Subcutaneous abdominal adipose tissue (tissue), 5 donors: ENCODE measurements at regions not wholly inside any gene's neighbourhood (a gene's known extent, or its start where the extent isn't known, plus 50 kb on each side); places are given as distances from the start of the nearest gene placed in this dataset.
"Not testable (repeated sequence)": the region's sequence is repeated elsewhere in the genome, so short reads cannot be mapped to it uniquely, and the experiment has no call there.

ENCODE experiments used
- H3K27ac ChIP-seq: one replicate; pipeline ENCODE4 v1.7.0; 2013; ENCODE audit warnings: low read depth, mild to moderate bottlenecking, inconsistent platforms, low read length, moderate library complexity
- H3K27me3 ChIP-seq, 5 donors: one replicate each; pipeline ENCODE4 v1.7.0; 2013; ENCODE audit warnings: low read length in 5 of 5, inconsistent platforms in 1 of 5; ENCODE audit not compliant: control insufficient read depth in 5 of 5, insufficient read depth in 4 of 5
- H3K36me3 ChIP-seq, 5 donors: one replicate each; pipeline ENCODE4 v1.7.0; 2013; ENCODE audit warnings: low read length in 5 of 5; ENCODE audit not compliant: control insufficient read depth in 5 of 5, insufficient read depth in 5 of 5
- H3K4me1 ChIP-seq, 5 donors: one replicate each; pipeline ENCODE4 v1.7.0; 2013; ENCODE audit warnings: low read length in 5 of 5, mild to moderate bottlenecking in 3 of 5, moderate library complexity in 1 of 5; ENCODE audit not compliant: control insufficient read depth in 5 of 5, insufficient read depth in 5 of 5
- H3K4me3 ChIP-seq, 5 donors: one replicate each; pipeline ENCODE4 v1.7.0; 2013; ENCODE audit warnings: low read length in 5 of 5, low read depth in 1 of 5
- H3K9ac ChIP-seq, 5 donors: one replicate each; pipeline ENCODE4 v1.7.0; 2013; ENCODE audit warnings: low read length in 5 of 5, mild to moderate bottlenecking in 4 of 5, moderate library complexity in 3 of 5
- H3K9me3 ChIP-seq, 5 donors: one replicate each; pipeline ENCODE4 v1.7.0; 2013; ENCODE audit warnings: low read length in 5 of 5; ENCODE audit not compliant: control insufficient read depth in 5 of 5
- donor health status: healthy.
- donor health status: healthy.
- donor health status: healthy.
- donor health status: healthy.
- donor health status: healthy.

DNA sequence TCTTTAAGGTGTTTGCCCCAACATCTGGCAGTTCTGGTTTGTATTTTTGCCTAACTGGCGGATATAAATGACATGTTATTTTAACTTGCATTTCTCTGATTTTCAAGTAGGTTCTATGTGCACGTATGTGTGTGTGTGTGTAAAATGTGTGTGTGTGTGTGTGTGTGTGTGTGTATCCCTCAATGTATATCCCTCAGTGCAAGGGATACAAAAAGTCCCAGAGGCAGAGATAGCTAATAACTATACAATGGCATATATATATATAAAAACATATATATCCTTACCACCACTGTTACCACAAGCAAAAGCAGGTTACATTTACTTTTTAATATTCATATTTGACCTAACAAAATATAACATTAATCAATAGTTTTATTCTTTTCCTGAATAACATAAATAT lies 95.0 kb upstream of the NR5A2 start:
- Histone ChIP-seq H3K9me3 (no peaks in the 10 kb centered on the region), H3K36me3 (no peaks in the 10 kb centered on the region), H3K27me3 (no peaks in the 10 kb centered on the region), H3K9ac (no peak overlapping the region), H3K4me3 (peak overlapping the region in 2 of 5 donors; percentile 30 to 46), H3K27ac (no peak overlapping the region), H3K4me1 (no peaks in the 10 kb centered on the region)

DNA sequence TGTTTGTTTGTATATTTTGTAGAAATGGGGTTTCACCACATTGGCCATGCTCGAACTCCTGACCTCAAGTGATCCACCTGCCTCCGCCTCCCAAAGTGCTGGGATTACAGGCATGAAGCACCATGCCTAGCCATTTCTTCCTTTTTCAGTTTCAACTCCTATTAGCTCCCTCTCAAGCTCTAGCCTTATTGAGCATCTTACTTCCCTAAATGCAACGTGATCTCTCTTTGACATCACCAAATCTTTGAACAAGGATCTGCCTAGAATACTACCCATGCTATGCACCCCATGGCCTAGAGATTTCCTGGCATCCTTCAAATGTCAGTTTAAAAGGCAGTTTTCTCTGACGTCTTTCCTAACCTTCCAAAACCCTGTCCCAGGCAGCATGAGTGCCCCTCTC lies 91.1 kb upstream of the NR5A2 start:
- Histone ChIP-seq H3K9me3 (no peaks in the 10 kb centered on the region), H3K36me3 (no peaks in the 10 kb centered on the region), H3K27ac (no peak overlapping the region), H3K9ac (no peak overlapping the region), H3K4me3 (no peak overlapping the region), H3K27me3 (no peaks in the 10 kb centered on the region), H3K4me1 (no peaks in the 10 kb centered on the region)

GRCh38 chr1:199937161-199937560 lies 90.3 kb upstream of the NR5A2 start:
- H3K36me3 ChIP-seq: no peaks in the 10 kb centered on the region
- no peaks in the 10 kb centered on the region for H3K27me3 ChIP-seq
- H3K27ac ChIP-seq: no peak overlapping the region

DNA sequence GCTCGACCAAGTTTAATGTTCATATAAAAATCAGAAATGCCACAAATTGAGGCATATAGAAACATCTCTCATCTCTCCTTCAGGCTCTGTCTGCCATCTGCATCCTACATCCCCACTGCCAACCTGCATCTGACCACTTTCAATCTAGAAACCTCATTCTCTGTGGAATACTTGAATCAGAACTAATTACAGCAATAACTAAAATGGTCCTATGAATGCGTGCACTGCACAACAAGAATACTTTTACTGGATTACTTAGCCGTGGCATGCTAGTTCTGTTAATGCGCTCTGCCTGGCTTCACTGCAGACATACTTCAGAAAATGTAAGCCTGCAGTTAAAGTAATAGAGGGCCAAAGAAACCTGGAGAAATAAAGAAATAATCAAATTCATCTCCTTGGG lies 89.8 kb upstream of the NR5A2 start:
- Histone ChIP-seq H3K4me3 (no peak overlapping the region), H3K36me3 (no peaks in the 10 kb centered on the region), H3K9ac (no peak overlapping the region), H3K27me3 (no peaks in the 10 kb centered on the region), H3K27ac (no peak overlapping the region), H3K9me3 (no peaks in the 10 kb centered on the region), H3K4me1 (no peaks in the 10 kb centered on the region)

More at GRCh38 chr1:199937161-199937560, 90.3 kb upstream of the NR5A2 start:
- Histone ChIP-seq H3K9ac (no peak overlapping the region), H3K9me3 (no peaks in the 10 kb centered on the region), H3K4me1 (no peaks in the 10 kb centered on the region), H3K4me3 (no peak overlapping the region)

- Histone ChIP-seq H3K4me3 (no peak overlapping the region), H3K9ac (no peak overlapping the region), H3K27ac (no peak overlapping the region), H3K27me3 (no peaks in the 10 kb centered on the region), H3K9me3 (no peaks in the 10 kb centered on the region), H3K4me1 (no peaks in the 10 kb centered on the region), H3K36me3 (no peaks in the 10 kb centered on the region)
Measured at GRCh38 chr1:199944986-199945385, 82.5 kb upstream of the NR5A2 start.

DNA sequence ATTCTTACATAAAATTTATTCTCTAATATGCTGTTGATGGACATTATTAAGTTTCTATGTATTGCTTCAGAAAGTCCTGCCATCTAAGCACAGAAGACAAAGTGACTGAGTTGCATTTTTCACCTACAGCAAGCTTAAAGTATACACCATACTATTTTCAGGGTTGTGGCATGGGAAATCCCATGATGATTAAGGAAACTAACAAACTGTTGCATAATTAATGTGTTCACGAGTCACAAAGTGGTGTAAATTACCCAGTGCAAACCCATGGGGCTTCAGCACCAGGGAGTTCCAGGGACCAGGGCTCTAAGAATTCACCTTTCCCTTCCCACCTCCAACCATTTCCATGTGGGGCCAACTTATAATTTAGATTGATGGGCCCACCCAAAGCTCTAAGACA lies 81.9 kb upstream of the NR5A2 start:
- H3K9me3 ChIP-seq: no peaks in the 10 kb centered on the region
- no peak overlapping the region for H3K27ac ChIP-seq
- no peak overlapping the region for H3K9ac ChIP-seq
- H3K4me1 ChIP-seq: no peaks in the 10 kb centered on the region
- H3K36me3 ChIP-seq: no peaks in the 10 kb centered on the region
- no peak overlapping the region for H3K4me3 ChIP-seq
- H3K27me3 ChIP-seq: no peaks in the 10 kb centered on the region

DNA sequence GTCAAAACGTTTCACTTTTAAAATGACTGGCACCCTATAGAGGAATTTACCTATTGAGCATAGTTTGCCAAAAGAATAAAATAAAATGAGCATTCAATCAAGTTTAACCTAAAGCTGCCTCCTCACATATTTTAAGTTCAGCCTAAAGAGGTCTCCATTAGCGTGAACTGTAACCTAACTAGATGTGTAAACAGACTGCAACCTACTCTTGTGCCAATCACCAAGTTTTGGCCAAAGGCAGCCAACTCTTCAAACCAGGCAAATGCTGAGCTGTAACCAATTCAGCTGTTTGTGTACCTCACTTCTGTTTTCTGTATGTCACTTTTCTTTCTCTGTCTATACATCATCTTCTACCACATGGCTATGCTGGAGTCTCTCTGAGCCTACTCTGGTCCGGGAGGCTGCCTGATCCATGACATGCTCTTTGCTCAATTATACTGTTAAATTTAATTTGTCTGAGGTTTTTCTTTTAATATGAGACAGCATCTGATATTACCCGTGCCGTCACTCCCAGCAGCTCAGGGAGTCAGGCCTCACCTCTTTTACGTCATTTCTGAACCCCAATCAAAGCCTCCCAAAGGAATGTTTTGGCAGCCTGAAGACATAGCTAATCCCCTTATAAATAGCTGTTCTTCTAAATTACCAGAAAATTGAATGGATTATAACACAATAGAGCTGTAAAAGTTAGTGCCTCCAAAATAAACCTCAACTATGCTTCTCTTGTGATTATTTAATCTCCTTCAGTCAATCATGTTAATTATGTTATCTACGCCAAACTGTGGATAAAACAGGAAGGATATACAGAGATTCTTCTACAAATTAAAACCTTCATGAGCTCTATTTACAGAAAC lies 81.0 kb upstream of the NR5A2 start:
- Histone ChIP-seq H3K9me3 (no peaks in the 10 kb centered on the region), H3K4me1 (no peaks in the 10 kb centered on the region), H3K27ac (no peak overlapping the region), H3K36me3 (no peaks in the 10 kb centered on the region), H3K9ac (no peak overlapping the region), H3K27me3 (no peaks in the 10 kb centered on the region), H3K4me3 (no peak overlapping the region)

DNA sequence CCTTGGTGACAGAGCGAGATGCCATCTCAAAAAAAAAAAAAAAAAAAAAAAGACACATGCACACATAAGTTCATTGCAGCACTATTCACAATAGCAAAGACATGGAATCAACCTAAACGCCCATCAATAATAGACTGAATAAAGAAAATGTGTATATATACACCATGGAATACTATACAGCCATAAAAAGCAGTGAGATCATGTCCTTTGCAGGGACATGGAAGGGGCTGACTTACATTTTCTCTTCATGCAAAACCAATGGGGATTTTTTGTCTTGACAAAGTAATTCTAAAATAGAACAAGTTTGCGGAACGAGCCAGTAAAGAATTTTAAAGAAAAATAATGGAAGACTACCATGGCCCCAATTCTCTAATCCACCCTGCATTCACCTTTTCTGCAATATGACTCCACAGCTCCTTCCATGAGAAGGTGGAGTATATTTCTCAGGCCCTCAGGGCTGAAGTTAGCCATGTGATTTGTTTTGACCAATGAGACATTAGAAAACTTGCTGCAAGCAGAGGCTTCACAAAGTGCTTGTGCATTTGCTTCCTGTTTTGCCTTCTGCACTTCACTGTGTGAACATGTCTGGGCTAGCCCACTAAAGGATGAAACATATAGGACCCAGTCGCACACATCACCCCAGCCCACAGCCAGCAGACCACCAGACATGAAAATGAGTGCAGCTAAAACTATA lies 78.8 kb upstream of the NR5A2 start:
- no peaks in the 10 kb centered on the region for H3K27me3 ChIP-seq
- no peaks in the 10 kb centered on the region for H3K9me3 ChIP-seq
- no peak overlapping the region for H3K27ac ChIP-seq
- no peak overlapping the region for H3K4me3 ChIP-seq
- H3K9ac ChIP-seq: no peak overlapping the region
- H3K4me1 ChIP-seq: no peaks in the 10 kb centered on the region
- H3K36me3 ChIP-seq: no peaks in the 10 kb centered on the region

GRCh38 chr1:199951005-199951404 lies 76.5 kb upstream of the NR5A2 start:
- not testable (repeated sequence) for H3K27ac ChIP-seq, H3K36me3 ChIP-seq, H3K27me3 ChIP-seq, H3K4me3 ChIP-seq, H3K9me3 ChIP-seq, H3K9ac ChIP-seq, H3K4me1 ChIP-seq

DNA sequence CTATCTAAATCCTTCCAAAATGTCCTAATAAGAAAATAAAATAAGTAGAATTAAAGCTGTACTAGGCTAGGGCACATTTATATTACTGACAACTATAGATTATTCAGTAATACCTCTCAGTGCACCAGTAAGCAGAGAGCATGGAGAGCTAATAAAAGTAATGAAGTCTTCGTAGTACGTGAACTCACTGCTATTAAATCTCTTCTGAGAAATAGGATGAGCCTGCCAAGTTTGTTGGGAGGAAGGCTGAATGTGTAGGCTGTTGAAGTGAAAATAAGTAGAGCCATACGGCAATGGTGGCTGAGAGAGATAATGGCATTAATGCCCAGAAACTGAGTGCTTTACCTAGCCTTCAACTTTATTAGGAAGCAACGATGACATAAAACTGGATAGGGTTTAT lies 73.9 kb upstream of the NR5A2 start:
- no peak overlapping the region for H3K9ac ChIP-seq
- no peaks in the 10 kb centered on the region for H3K27me3 ChIP-seq
- H3K36me3 ChIP-seq: no peaks in the 10 kb centered on the region
- no peak overlapping the region for H3K4me3 ChIP-seq
- no peak overlapping the region for H3K27ac ChIP-seq
- H3K9me3 ChIP-seq: peaks cover 0 to 4% (median 0%) of the 10 kb centered on the region in 5 donors
- no peaks in the 10 kb centered on the region for H3K4me1 ChIP-seq
